GM12864 (cell line): ENCODE measurements at regions not wholly inside any gene's neighbourhood (a gene's known extent, or its start where the extent isn't known, plus 50 kb on each side); places are given as distances from the start of the nearest gene placed in this dataset.

Source experiments
- DNase-seq: peaks from one replicate; pipeline ENCODE4 v3.0.0-alpha.2; 2011; ENCODE audit warnings: low read depth
- H3K4me3 ChIP-seq: 2 replicates; pipeline ENCODE4 v1.5.1; 2011; ENCODE audit warnings: mild to moderate bottlenecking, low read depth, low read length, control low read depth
- CTCF ChIP-seq: IDR thresholded peaks from 2 replicates; pipeline ENCODE4 v1.5.1; 2011; ENCODE audit warnings: low read depth, mild to moderate bottlenecking, moderate library complexity, low read length, control low read depth, inconsistent platforms; ENCODE audit errors: missing control alignments

- DNase-seq = no peak
- no peak for TF ChIP-seq CTCF
- H3K4me3 ChIP-seq = no peak overlapping the region
These were observed 111.2 kb upstream of the AGAP1 start for GRCh38 chr2:235382601-235383000.

GRCh38 chr2:235383272-235383843 is 110.5 kb upstream of the AGAP1 start:
- DNase-seq = no peak
- H3K4me3 ChIP-seq = no peak overlapping the region
- TF ChIP-seq CTCF = no peak

GRCh38 chr2:235384624-235385023 is 109.2 kb upstream of the AGAP1 start:
- TF ChIP-seq CTCF = no peak
- no peak overlapping the region for H3K4me3 ChIP-seq
- DNase-seq = no peak

DNA sequence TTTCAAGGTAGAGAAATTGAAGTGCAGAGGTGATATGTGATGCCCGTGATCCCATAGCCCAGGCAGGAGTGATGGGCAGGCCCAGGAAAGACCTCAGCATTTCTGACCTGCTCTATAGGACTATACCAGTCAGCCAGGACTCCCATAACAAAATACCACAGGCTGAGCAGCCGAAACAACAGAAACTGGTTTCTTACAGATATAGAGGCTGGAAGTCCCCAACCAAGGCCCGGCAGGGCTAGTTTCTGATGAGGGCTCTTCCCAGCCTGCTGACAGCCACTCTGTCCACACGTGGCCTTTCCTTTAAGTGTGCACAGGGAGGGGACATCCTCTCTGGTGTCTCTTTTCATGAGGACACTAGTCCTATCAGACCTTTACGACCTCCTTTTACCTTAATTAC is 104.2 kb upstream of the AGAP1 start:
- no peak for DNase-seq
- no peak overlapping the region for H3K4me3 ChIP-seq
- no peak for TF ChIP-seq CTCF

DNA sequence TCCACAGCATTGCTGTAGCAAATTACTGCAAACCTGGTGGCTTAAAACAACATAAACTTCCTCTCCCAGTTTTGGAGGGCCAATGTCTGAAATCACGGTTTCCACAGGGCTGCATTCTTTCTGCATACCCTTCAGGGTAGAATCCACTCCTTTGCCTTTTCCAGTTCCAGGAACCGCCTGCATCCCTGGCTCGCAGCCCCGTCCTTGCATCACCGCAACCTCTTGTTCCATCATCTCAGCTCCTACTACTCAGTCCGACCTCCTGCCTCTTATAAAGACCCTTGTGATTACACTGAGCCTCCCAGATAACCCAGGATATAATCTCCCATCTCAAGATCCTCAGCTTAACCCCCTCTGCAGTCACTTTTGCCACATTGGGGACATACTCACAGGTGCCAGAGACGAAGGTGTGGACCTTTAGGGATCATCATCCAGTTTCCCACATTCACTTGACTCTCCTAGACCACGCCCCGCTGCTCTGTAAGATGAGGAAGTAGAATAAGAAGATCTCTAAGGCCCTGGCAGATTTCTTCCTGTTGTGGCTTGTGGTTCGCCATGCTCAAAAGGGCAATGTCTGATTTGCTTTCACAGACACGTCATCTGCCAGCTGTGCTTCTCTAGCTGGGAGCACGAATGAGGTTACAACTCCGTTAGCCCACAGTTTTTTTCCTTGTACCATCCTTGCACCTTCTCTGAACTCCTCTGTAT is 103.6 kb upstream of the AGAP1 start:
- peak; percentile 36 for DNase-seq
- H3K4me3 ChIP-seq = no peak overlapping the region
- TF ChIP-seq CTCF = no peak

DNA sequence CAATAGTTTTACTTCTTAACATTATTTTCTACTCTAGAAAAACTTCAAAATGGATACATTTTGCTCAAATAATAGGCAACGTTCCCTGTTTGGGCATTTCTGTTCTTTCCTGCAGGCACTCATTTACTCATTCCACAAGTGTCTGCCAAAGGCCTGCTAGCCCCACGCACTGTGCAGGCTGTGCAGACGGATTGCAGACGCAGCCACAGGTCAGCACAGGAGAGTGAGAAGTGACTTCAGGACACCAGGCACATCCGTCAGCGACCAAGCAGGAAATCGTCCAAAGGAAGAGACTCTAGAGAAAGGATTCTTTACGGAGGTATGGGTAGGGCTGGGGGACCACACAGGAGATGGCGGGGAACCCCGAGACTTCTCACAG is 103.0 kb upstream of the AGAP1 start:
- DNase-seq = no peak
- H3K4me3 ChIP-seq = no peak overlapping the region
- no peak for TF ChIP-seq CTCF
